Osteocyte (in vitro differentiated cells): ENCODE measurements at regions not wholly inside any gene's neighbourhood (a gene's known extent, or its start where the extent isn't known, plus 50 kb on each side); places are given as distances from the start of the nearest gene placed in this dataset.

Source experiments
- DNase-seq: peaks from one replicate; pipeline ENCODE4 v3.0.0; 2021; ENCODE audit warnings: mixed read lengths; ENCODE audit not compliant: unreplicated experiment; ENCODE audit errors: extremely low spot score
- H3K27ac Mint-ChIP-seq: one replicate; pipeline ENCODE4 v1.8.0; 2021; ENCODE audit warnings: mild to moderate bottlenecking, mixed read lengths; ENCODE audit not compliant: unreplicated experiment
- H3K27me3 Mint-ChIP-seq: one replicate; pipeline ENCODE4 v1.8.0; 2021; ENCODE audit warnings: mixed read lengths; ENCODE audit not compliant: unreplicated experiment
- H3K36me3 Mint-ChIP-seq: one replicate; pipeline ENCODE4 v1.8.0; 2021; ENCODE audit warnings: mixed read lengths; ENCODE audit not compliant: unreplicated experiment
- H3K4me1 Mint-ChIP-seq: one replicate; pipeline ENCODE4 v1.8.0; 2021; ENCODE audit warnings: mixed read lengths; ENCODE audit not compliant: unreplicated experiment
- H3K4me3 Mint-ChIP-seq: one replicate; pipeline ENCODE4 v1.8.0; 2021; ENCODE audit warnings: mild to moderate bottlenecking, moderate library complexity, mixed read lengths; ENCODE audit not compliant: unreplicated experiment
- H3K9me3 Mint-ChIP-seq: one replicate; pipeline ENCODE4 v1.8.0; 2021; ENCODE audit warnings: mixed read lengths; ENCODE audit not compliant: unreplicated experiment
- CTCF ChIP-seq: fragments of 200-600 bp; sonication (generic); IDR thresholded peaks from 2 replicates; pipeline ENCODE4 v1.5.0; 2021; ENCODE audit warnings: antibody characterized with exemption, mild to moderate bottlenecking, moderate library complexity

GRCh38 chr5:167633931-167634341 is 657.5 kb upstream of the WWC1 start:
- DNase-seq: no peak
- Mint-ChIP-seq H3K36me3 (no peaks in the 10 kb centered on the region), H3K27ac (peak overlapping the region; percentile 50), H3K27me3 (no peaks in the 10 kb centered on the region), H3K9me3 (no peaks in the 10 kb centered on the region), H3K4me3 (no peak overlapping the region), H3K4me1 (peaks cover 17% of the 10 kb centered on the region)
- TF ChIP-seq CTCF: no peak

GRCh38 chr5:167634432-167634831 is 657.0 kb upstream of the WWC1 start:
- H3K9me3 Mint-ChIP-seq: no peaks in the 10 kb centered on the region
- H3K36me3 Mint-ChIP-seq: no peaks in the 10 kb centered on the region
- no peak for TF ChIP-seq CTCF
- no peaks in the 10 kb centered on the region for H3K27me3 Mint-ChIP-seq
- H3K27ac Mint-ChIP-seq: peak overlapping the region; percentile 50
- DNase-seq: no peak
- H3K4me3 Mint-ChIP-seq: no peak overlapping the region
- peaks cover 21% of the 10 kb centered on the region for H3K4me1 Mint-ChIP-seq

- no peak for TF ChIP-seq CTCF
- DNase-seq: no peak
- no peaks in the 10 kb centered on the region for H3K36me3 Mint-ChIP-seq
- peaks cover 51% of the 10 kb centered on the region for H3K4me1 Mint-ChIP-seq
- no peak overlapping the region for H3K27ac Mint-ChIP-seq
- no peaks in the 10 kb centered on the region for H3K9me3 Mint-ChIP-seq
- H3K27me3 Mint-ChIP-seq: no peaks in the 10 kb centered on the region
- no peak overlapping the region for H3K4me3 Mint-ChIP-seq
Observed at GRCh38 chr5:167638816-167639215, 652.6 kb upstream of the WWC1 start.

DNA sequence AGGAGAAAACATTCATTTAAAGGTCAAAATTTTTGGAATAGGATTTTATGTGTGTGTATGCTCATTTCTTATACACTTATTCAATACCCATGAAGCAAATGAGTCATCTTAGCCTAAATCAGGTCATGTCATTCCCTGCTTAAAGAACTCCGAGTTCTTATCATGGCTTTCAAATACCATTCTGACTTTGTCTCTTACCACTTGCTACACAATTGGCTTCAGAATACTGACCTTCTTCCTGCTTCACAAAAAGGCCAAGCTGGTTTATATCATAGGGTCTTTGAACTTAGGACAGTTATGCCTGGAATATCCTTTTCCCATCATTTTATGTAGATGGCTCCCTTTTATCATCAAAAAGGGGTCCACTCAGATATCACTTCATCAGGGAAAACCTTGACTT is 652.2 kb upstream of the WWC1 start:
- H3K4me3 Mint-ChIP-seq: no peak overlapping the region
- H3K27ac Mint-ChIP-seq: no peak overlapping the region
- no peaks in the 10 kb centered on the region for H3K9me3 Mint-ChIP-seq
- no peak for TF ChIP-seq CTCF
- no peaks in the 10 kb centered on the region for H3K36me3 Mint-ChIP-seq
- DNase-seq: no peak
- H3K27me3 Mint-ChIP-seq: no peaks in the 10 kb centered on the region
- H3K4me1 Mint-ChIP-seq: peaks cover 51% of the 10 kb centered on the region

- DNase-seq: no peak
- Mint-ChIP-seq H3K27me3 (no peaks in the 10 kb centered on the region), H3K9me3 (no peaks in the 10 kb centered on the region), H3K36me3 (no peaks in the 10 kb centered on the region), H3K4me3 (no peak overlapping the region), H3K27ac (no peak overlapping the region), H3K4me1 (peaks cover 48% of the 10 kb centered on the region)
- TF ChIP-seq CTCF: no peak
Observed at GRCh38 chr5:167639766-167640165, 651.7 kb upstream of the WWC1 start.
